K562 (cell line): ENCODE measurements at regions not wholly inside any gene's neighbourhood (a gene's known extent, or its start where the extent isn't known, plus 50 kb on each side); places are given as distances from the start of the nearest gene placed in this dataset.

Experiments used
- CTCF ChIP-seq, 3 experiments: IDR thresholded peaks in 2 of 3; conservative IDR thresholded peaks in 1 of 3; 2 replicates each; pipeline ENCODE4 v1.5.1; 2011 to 2012; ENCODE audit warnings: low read length in 3 of 3, mild to moderate bottlenecking in 3 of 3, control low read depth in 2 of 3, improper control_type of control experiment in 1 of 3, inconsistent platforms in 1 of 3, low read depth in 1 of 3, mixed read lengths in 1 of 3, moderate library complexity in 1 of 3; ENCODE audit not compliant: insufficient read depth in 2 of 3
- EZH2 ChIP-seq: IDR thresholded peaks from 2 replicates; pipeline ENCODE4 v1.6.1; 2012; ENCODE audit warnings: low read depth, mild to moderate bottlenecking, inconsistent platforms, low read length, borderline replicate concordance
- REST ChIP-seq, 2 experiments: fragments of 450-650 bp; formaldehyde crosslinking in 1 of 2; IDR thresholded peaks; 2 replicates each; pipeline versions ENCODE4 v1.4.0 to v1.6.1; 2014 to 2020; ENCODE audit warnings: mild to moderate bottlenecking in 2 of 2, borderline replicate concordance in 1 of 2, low read depth in 1 of 2
- SMAD3 ChIP-seq: fragments of 450-650 bp; formaldehyde crosslinking; conservative IDR thresholded peaks from 2 replicates; pipeline ENCODE4 v1.4.0; 2020; ENCODE audit warnings: mild to moderate bottlenecking
- SMAD4 ChIP-seq: fragments of 250-450 bp; sonication (Bioruptor Pico); conservative IDR thresholded peaks from 2 replicates; pipeline ENCODE4 v1.8.0; 2021; ENCODE audit warnings: inconsistent platforms, mild to moderate bottlenecking, moderate library complexity
- ZBED1 ChIP-seq: IDR thresholded peaks from 2 replicates; pipeline ENCODE4 v1.6.1; 2014

GRCh38 chr18:30465096-30465495 is 577.4 kb downstream of the DSC3 start:
- TF ChIP-seq SMAD4 (CRISPR knock-in tag) (no peak), EZH2 (no peak), ZBED1 (no peak), REST (IDR thresholded peaks at IDR 0.05; ENCODE audit: borderline replicate concordance) (no peak), REST (CRISPR knock-in tag; IDR thresholded peaks at IDR 0.05; ENCODE audit: low read depth) (no peak), SMAD3 (CRISPR knock-in tag) (no peak), CTCF (IDR thresholded peaks at IDR 0.05 in 2 of 3, conservative IDR thresholded peaks at IDR 0.05 in 1 of 3; ENCODE audit: insufficient read depth in 2 of 3, low read depth in 1 of 3, low read length in 3 of 3) (no peak)
